ENCODE measurements at regions not wholly inside any gene's neighbourhood (a gene's known extent, or its start where the extent isn't known, plus 50 kb on each side); places are given as distances from the start of the nearest gene placed in this dataset.

- no peak for TF ChIP-seq CTCF (IDR thresholded peaks at IDR 0.05)
- no peak for TF ChIP-seq POLR2A (IDR thresholded peaks at IDR 0.05)
These were observed 327.3 kb upstream of the SOX9 start for GRCh38 chr17:71793518-71793917.

All from uterus (tissue), 2 donors.